ENCODE measurements at regions not wholly inside any gene's neighbourhood (a gene's known extent, or its start where the extent isn't known, plus 50 kb on each side); places are given as distances from the start of the nearest gene placed in this dataset.

GRCh38 chr17:45656527-45657181 is 127.5 kb upstream of the CRHR1 start:
- TF ChIP-seq TCF12 (IDR thresholded peaks at IDR 0.05; ENCODE audit: low read depth) (no peak), RAD21 (IDR thresholded peaks at IDR 0.05; ENCODE audit: low read depth) (no peak), EP300 (IDR thresholded peaks at IDR 0.05; ENCODE audit: borderline replicate concordance) (no peak), FOXM1 (IDR thresholded peaks at IDR 0.05; ENCODE audit: borderline replicate concordance, low read depth) (no peak), CREB1 (IDR thresholded peaks at IDR 0.05; ENCODE audit: low read depth) (no peak), REST (IDR thresholded peaks at IDR 0.05; ENCODE audit: low read depth) (no peak), ZBTB7A (IDR thresholded peaks at IDR 0.05; ENCODE audit: low read depth) (no peak), YY1 (IDR thresholded peaks at IDR 0.05; ENCODE audit: low read depth) (no peak), USF1 (IDR thresholded peaks at IDR 0.05) (no peak), TEAD4 (IDR thresholded peaks at IDR 0.05) (no peak), MAX (IDR thresholded peaks at IDR 0.05) (no peak)

- TF ChIP-seq ZBTB7A (IDR thresholded peaks at IDR 0.05; ENCODE audit: low read depth) (no peak), EP300 (IDR thresholded peaks at IDR 0.05; ENCODE audit: borderline replicate concordance) (no peak), REST (IDR thresholded peaks at IDR 0.05; ENCODE audit: low read depth) (peak; percentile 86), YY1 (IDR thresholded peaks at IDR 0.05; ENCODE audit: low read depth) (no peak)
Observed at GRCh38 chr17:45660474-45660873, 123.6 kb upstream of the CRHR1 start.

GRCh38 chr17:45662432-45662831 is 121.7 kb upstream of the CRHR1 start:
- TF ChIP-seq TAF1 (IDR thresholded peaks at IDR 0.05; ENCODE audit: low read depth) (no peak), ZBTB7A (IDR thresholded peaks at IDR 0.05; ENCODE audit: low read depth) (no peak), EGR1 (IDR thresholded peaks at IDR 0.05) (no peak), RAD21 (IDR thresholded peaks at IDR 0.05; ENCODE audit: low read depth) (no peak), YY1 (IDR thresholded peaks at IDR 0.05; ENCODE audit: low read depth) (no peak), NFIC (IDR thresholded peaks at IDR 0.05) (no peak), MAX (IDR thresholded peaks at IDR 0.05) (no peak), USF1 (IDR thresholded peaks at IDR 0.05) (no peak)

GRCh38 chr17:45663772-45664171 is 120.3 kb upstream of the CRHR1 start:
- no peak for TF ChIP-seq NFIC (IDR thresholded peaks at IDR 0.05)
- TF ChIP-seq RAD21 (IDR thresholded peaks at IDR 0.05; ENCODE audit: low read depth): peak; percentile 24; the same call in 1 of the 2 replicates
- no peak for TF ChIP-seq EP300 (IDR thresholded peaks at IDR 0.05; ENCODE audit: borderline replicate concordance)

GRCh38 chr17:45664921-45665320 is 119.2 kb upstream of the CRHR1 start:
- no peak for TF ChIP-seq CEBPB (IDR thresholded peaks at IDR 0.05)
- no peak for TF ChIP-seq MAX (IDR thresholded peaks at IDR 0.05)

GRCh38 chr17:45666046-45666600 is 118.0 kb upstream of the CRHR1 start:
- no peak for TF ChIP-seq ZBTB7A (IDR thresholded peaks at IDR 0.05; ENCODE audit: low read depth)
- TF ChIP-seq RAD21 (IDR thresholded peaks at IDR 0.05; ENCODE audit: low read depth): peak; percentile 82

GRCh38 chr17:45666641-45667040 is 117.5 kb upstream of the CRHR1 start:
- no peak for TF ChIP-seq REST (IDR thresholded peaks at IDR 0.05; ENCODE audit: low read depth)
- TF ChIP-seq TEAD4 (IDR thresholded peaks at IDR 0.05): no peak
- TF ChIP-seq MAX (IDR thresholded peaks at IDR 0.05): no peak
- TF ChIP-seq FOXM1 (IDR thresholded peaks at IDR 0.05; ENCODE audit: borderline replicate concordance, low read depth): no peak
- TF ChIP-seq EP300 (IDR thresholded peaks at IDR 0.05; ENCODE audit: borderline replicate concordance): no peak
- TF ChIP-seq YY1 (IDR thresholded peaks at IDR 0.05; ENCODE audit: low read depth): no peak
- TF ChIP-seq TCF12 (IDR thresholded peaks at IDR 0.05; ENCODE audit: low read depth): no peak
- TF ChIP-seq RAD21 (IDR thresholded peaks at IDR 0.05; ENCODE audit: low read depth): no peak
